Hepatocyte (in vitro differentiated cells): ENCODE measurements at regions not wholly inside any gene's neighbourhood (a gene's known extent, or its start where the extent isn't known, plus 50 kb on each side); places are given as distances from the start of the nearest gene placed in this dataset.

Source experiments
- DNase-seq: peaks from one replicate; pipeline ENCODE4 v3.0.0-alpha.2; 2016; ENCODE audit warnings: low spot score
- H2AFZ ChIP-seq: fragments of 200-600 bp; sonication (generic); 2 replicates; pipeline ENCODE4 v1.6.0; 2016; ENCODE audit warnings: antibody characterized with exemption, mild to moderate bottlenecking
- H3K27ac ChIP-seq: fragments of 200-600 bp; sonication (generic); 2 replicates; pipeline ENCODE4 v1.5.1; 2016; ENCODE audit warnings: mild to moderate bottlenecking
- H3K27me3 ChIP-seq: fragments of 200-600 bp; sonication (generic); 2 replicates; pipeline ENCODE4 v1.6.1; 2016
- H3K36me3 ChIP-seq: fragments of 200-600 bp; sonication (generic); replicated peaks from 2 replicates; pipeline ENCODE4 v1.5.1; 2016; ENCODE audit warnings: low read depth; ENCODE audit not compliant: insufficient read depth
- H3K4me1 ChIP-seq: fragments of 200-600 bp; sonication (generic); 2 replicates; pipeline ENCODE4 v1.5.1; 2016; ENCODE audit warnings: mild to moderate bottlenecking, moderate library complexity; ENCODE audit not compliant: insufficient read depth
- H3K4me2 ChIP-seq: fragments of 200-600 bp; sonication (generic); 2 replicates; pipeline ENCODE4 v1.6.0; 2016
- H3K4me3 ChIP-seq: fragments of 200-600 bp; sonication (generic); 2 replicates; pipeline ENCODE4 v1.5.1; 2016; ENCODE audit warnings: mild to moderate bottlenecking
- H3K79me2 ChIP-seq: fragments of 200-600 bp; sonication (generic); 2 replicates; pipeline ENCODE4 v1.6.0; 2017; ENCODE audit warnings: mild to moderate bottlenecking
- H3K9me2 ChIP-seq: fragments of 200-600 bp; sonication (generic); replicated peaks from 2 replicates; pipeline ENCODE4 v1.6.0; 2017; ENCODE audit warnings: mild to moderate bottlenecking; ENCODE audit not compliant: insufficient read depth
- H3K9me3 ChIP-seq: fragments of 200-600 bp; sonication (generic); 2 replicates; pipeline ENCODE4 v1.5.1; 2016; ENCODE audit warnings: low read depth, mild to moderate bottlenecking
- H4K20me1 ChIP-seq: fragments of 200-600 bp; sonication (generic); 2 replicates; pipeline ENCODE4 v1.6.0; 2016; ENCODE audit warnings: mild to moderate bottlenecking; ENCODE audit not compliant: insufficient read depth, poor library complexity, severe bottlenecking
- EZH2 ChIP-seq: fragments of 200-600 bp; sonication (generic); IDR thresholded peaks from 2 replicates; pipeline ENCODE4 v1.6.1; 2016; ENCODE audit warnings: antibody characterized with exemption, mild to moderate bottlenecking, borderline replicate concordance
- EZH2phosphoT487 ChIP-seq: fragments of 200-600 bp; sonication (generic); IDR thresholded peaks from one replicate; pipeline ENCODE4 v1.6.1; 2018; ENCODE audit warnings: antibody characterized with exemption, mild to moderate bottlenecking, low read depth, moderate library complexity; ENCODE audit not compliant: unreplicated experiment, severe bottlenecking
- whole genome bisulfite sequencing: methylation state at CpG from one replicate; pipeline ENCODE4 v1.1.6; 2016; ENCODE audit warnings: low lambda C conversion rate; ENCODE audit errors: missing lambda C conversion rate; 5-methylcytosine and 5-hydroxymethylcytosine counted together
- TF ChIP-seq, protein P1 (sequence below): fragments of 200-600 bp; sonication (generic); IDR thresholded peaks from 2 replicates; pipeline ENCODE4 v1.5.1; 2016; ENCODE audit warnings: antibody characterized with exemption, mild to moderate bottlenecking; ENCODE audit not compliant: poor library complexity

DNA sequence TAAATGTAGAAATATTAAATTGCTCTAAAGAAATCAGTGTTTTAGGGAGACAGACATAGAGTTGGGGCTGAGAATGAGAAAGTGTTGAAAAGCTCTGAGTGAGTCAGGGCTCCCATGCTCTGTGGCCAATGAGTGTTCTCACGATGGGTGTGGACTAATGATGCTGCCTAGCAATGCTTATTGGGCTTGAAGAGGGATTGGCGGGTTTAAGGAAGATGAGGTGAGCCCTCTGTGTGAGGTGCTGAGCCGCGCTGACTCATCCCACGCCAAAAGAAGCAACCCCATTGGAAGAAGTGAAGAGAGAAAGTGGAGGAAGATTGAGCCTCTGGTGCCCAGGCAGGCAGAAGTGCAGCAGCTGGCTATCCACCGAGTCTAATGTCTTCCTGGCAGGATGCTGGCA is 65.1 kb upstream of the DPT start:
- Histone ChIP-seq H4K20me1 (no peaks in the 10 kb centered on the region), H3K79me2 (no peaks in the 10 kb centered on the region), H3K36me3 (no peaks in the 10 kb centered on the region), H3K4me3 (no peak overlapping the region), H3K9me2 (no peaks in the 10 kb centered on the region), H3K9me3 (no peaks in the 10 kb centered on the region), H2AFZ (no peak overlapping the region), H3K4me2 (no peak overlapping the region), H3K27me3 (no peaks in the 10 kb centered on the region), H3K27ac (no peak overlapping the region), H3K4me1 (no peaks in the 10 kb centered on the region)
- TF ChIP-seq EZH2phosphoT487 (no peak), EZH2 (no peak)
- TF ChIP-seq, protein P1, sequence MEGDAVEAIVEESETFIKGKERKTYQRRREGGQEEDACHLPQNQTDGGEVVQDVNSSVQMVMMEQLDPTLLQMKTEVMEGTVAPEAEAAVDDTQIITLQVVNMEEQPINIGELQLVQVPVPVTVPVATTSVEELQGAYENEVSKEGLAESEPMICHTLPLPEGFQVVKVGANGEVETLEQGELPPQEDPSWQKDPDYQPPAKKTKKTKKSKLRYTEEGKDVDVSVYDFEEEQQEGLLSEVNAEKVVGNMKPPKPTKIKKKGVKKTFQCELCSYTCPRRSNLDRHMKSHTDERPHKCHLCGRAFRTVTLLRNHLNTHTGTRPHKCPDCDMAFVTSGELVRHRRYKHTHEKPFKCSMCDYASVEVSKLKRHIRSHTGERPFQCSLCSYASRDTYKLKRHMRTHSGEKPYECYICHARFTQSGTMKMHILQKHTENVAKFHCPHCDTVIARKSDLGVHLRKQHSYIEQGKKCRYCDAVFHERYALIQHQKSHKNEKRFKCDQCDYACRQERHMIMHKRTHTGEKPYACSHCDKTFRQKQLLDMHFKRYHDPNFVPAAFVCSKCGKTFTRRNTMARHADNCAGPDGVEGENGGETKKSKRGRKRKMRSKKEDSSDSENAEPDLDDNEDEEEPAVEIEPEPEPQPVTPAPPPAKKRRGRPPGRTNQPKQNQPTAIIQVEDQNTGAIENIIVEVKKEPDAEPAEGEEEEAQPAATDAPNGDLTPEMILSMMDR = no peak
- WGBS = 90% methylated on average over 6 of the region's 6 CpGs
- no peak for DNase-seq

- Histone ChIP-seq H3K9me3 (no peaks in the 10 kb centered on the region), H3K36me3 (no peaks in the 10 kb centered on the region), H2AFZ (no peak overlapping the region), H3K4me3 (no peak overlapping the region), H3K27ac (no peak overlapping the region), H3K4me2 (no peak overlapping the region), H3K79me2 (no peaks in the 10 kb centered on the region), H3K27me3 (no peaks in the 10 kb centered on the region), H3K4me1 (no peaks in the 10 kb centered on the region), H4K20me1 (no peaks in the 10 kb centered on the region), H3K9me2 (no peaks in the 10 kb centered on the region)
- 95% methylated on average over 3 of the region's 3 CpGs for WGBS
- no peak for TF ChIP-seq EZH2phosphoT487
- TF ChIP-seq, protein P1 = no peak
- TF ChIP-seq EZH2 = no peak
- no peak for DNase-seq
Observed at GRCh38 chr1:168795681-168796080, 66.7 kb upstream of the DPT start.

- peaks cover 22% of the 10 kb centered on the region for H3K4me1 ChIP-seq
- H3K27ac ChIP-seq = peak overlapping the region; percentile 79
- no peak for TF ChIP-seq EZH2phosphoT487
- no peak for TF ChIP-seq EZH2
- TF ChIP-seq, protein P1 = no peak
- no peak overlapping the region for H2AFZ ChIP-seq
- H3K9me2 ChIP-seq = no peaks in the 10 kb centered on the region
- 69% methylated on average over 2 of the region's 2 CpGs for WGBS
- H3K9me3 ChIP-seq = no peaks in the 10 kb centered on the region
- H3K79me2 ChIP-seq = no peaks in the 10 kb centered on the region
- H3K4me3 ChIP-seq = no peak overlapping the region
- peak; percentile 18 for DNase-seq
- no peaks in the 10 kb centered on the region for H3K27me3 ChIP-seq
- no peaks in the 10 kb centered on the region for H4K20me1 ChIP-seq
- no peak overlapping the region for H3K4me2 ChIP-seq
- H3K36me3 ChIP-seq = no peaks in the 10 kb centered on the region
Observed at GRCh38 chr1:168799927-168800605, 71.1 kb upstream of the DPT start.
